ENCODE measurements at regions not wholly inside any gene's neighbourhood (a gene's known extent, or its start where the extent isn't known, plus 50 kb on each side); places are given as distances from the start of the nearest gene placed in this dataset.

- no peaks in the 10 kb centered on the region for H3K27me3 ChIP-seq (ENCODE audit: control insufficient read depth in 1 of 2, insufficient read depth in 2 of 2, low read length in 2 of 2)
- no peak for FAIRE-seq
- no peak overlapping the region for H3K4me2 ChIP-seq (ENCODE audit: low read depth, low read length)
- ATAC-seq = peak; percentile 81
- no peak overlapping the region for H3K27ac ChIP-seq (ENCODE audit: extremely low read length, insufficient read depth, low read length)
- peak; percentile 32 for DNase-seq (ENCODE audit: low spot score)
- in situ Hi-C loops (cut with HindIII; ENCODE audit: extremely low pct_ligation_motif_present, low pct_unique_long_range_greater_than_20kb) (no loop called here), intact Hi-C loops (cut with micrococcal nuclease; ENCODE audit: unreplicated experiment) (no loop called here)
- no peak overlapping the region for H2AFZ ChIP-seq (ENCODE audit: low read length)
- BruUV-seq (replicated peaks) = no TSS peak
- H3K36me3 ChIP-seq (replicated peaks in 1 of 2; ENCODE audit: control insufficient read depth in 1 of 2, insufficient read depth in 2 of 2, low read length in 2 of 2) = no peaks in the 10 kb centered on the region
- no peak overlapping the region for H3K4me3 ChIP-seq (replicated peaks in 1 of 3; ENCODE audit: insufficient read depth in 1 of 3, low read depth in 2 of 3, low read length in 3 of 3)
- ChIA-PET CTCF (ENCODE audit: low intra/inter-chr PET ratio, low total read pairs) (no interaction called here), POLR2A (no interaction called here)
- 15% methylated on average over 10 of the region's 10 CpGs for WGBS (ENCODE audit: low lambda C conversion rate)
- H3K79me2 ChIP-seq (ENCODE audit: insufficient read depth, low read length) = no peaks in the 10 kb centered on the region
- no peaks in the 10 kb centered on the region for H4K20me1 ChIP-seq (ENCODE audit: insufficient read depth, low read length)
- no peaks in the 10 kb centered on the region for H3K9me3 ChIP-seq (ENCODE audit: low read length)
- peaks cover 8% of the 10 kb centered on the region; the same call in 1 of the 2 replicates for H3K4me1 ChIP-seq (ENCODE audit: insufficient read depth, low read length)
- H3K9ac ChIP-seq (ENCODE audit: insufficient read depth, low read depth, low read length) = no peak overlapping the region
- no peak for TF ChIP-seq ZNF609 (CRISPR knock-in tag; IDR thresholded peaks at IDR 0.05; ENCODE audit: borderline replicate concordance)
- TF ChIP-seq FLYWCH1 (CRISPR knock-in tag; IDR thresholded peaks at IDR 0.05) = no peak
- TF ChIP-seq SALL2 (CRISPR knock-in tag; IDR thresholded peaks at IDR 0.05) = no peak
- peak; percentile 51; the same call in 1 of the 2 replicates for TF ChIP-seq CEBPB (IDR thresholded peaks at IDR 0.05; ENCODE audit: borderline replicate concordance, low read depth, low read length)
- no peak for TF ChIP-seq AFF4 (CRISPR knock-in tag; IDR thresholded peaks at IDR 0.05)
- TF ChIP-seq ZSCAN30 (CRISPR knock-in tag; IDR thresholded peaks at IDR 0.05) = no peak
- no peak for TF ChIP-seq TFAP4 (IDR thresholded peaks at IDR 0.05; ENCODE audit: borderline replicate concordance, low read depth)
- TF ChIP-seq RNF2 (conservative IDR thresholded peaks at IDR 0.05; ENCODE audit: low read depth) = 0 out of 2 replicates have a peak, but pooled peaks have one; percentile 34
- no peak for TF ChIP-seq GMEB2 (CRISPR knock-in tag; IDR thresholded peaks at IDR 0.05; ENCODE audit: low read depth)
- TF ChIP-seq ZBTB39 (CRISPR knock-in tag; IDR thresholded peaks at IDR 0.05) = no peak
- TF ChIP-seq MAX (IDR thresholded peaks at IDR 0.05) = peak; percentile 72
Observed at GRCh38 chr2:129378186-129378585, 601.3 kb upstream of the RAB6C start.
